HG03442 (cell line): ENCODE measurements at regions not wholly inside any gene's neighbourhood (a gene's known extent, or its start where the extent isn't known, plus 50 kb on each side); places are given as distances from the start of the nearest gene placed in this dataset.

ENCODE experiments used
- ATAC-seq: cut with Tn5 transposase; IDR thresholded peaks from one replicate; pipeline ENCODE4 v1.9.1; 2021; ENCODE audit warnings: mild to moderate bottlenecking, moderate library complexity; ENCODE audit not compliant: unreplicated experiment

DNA sequence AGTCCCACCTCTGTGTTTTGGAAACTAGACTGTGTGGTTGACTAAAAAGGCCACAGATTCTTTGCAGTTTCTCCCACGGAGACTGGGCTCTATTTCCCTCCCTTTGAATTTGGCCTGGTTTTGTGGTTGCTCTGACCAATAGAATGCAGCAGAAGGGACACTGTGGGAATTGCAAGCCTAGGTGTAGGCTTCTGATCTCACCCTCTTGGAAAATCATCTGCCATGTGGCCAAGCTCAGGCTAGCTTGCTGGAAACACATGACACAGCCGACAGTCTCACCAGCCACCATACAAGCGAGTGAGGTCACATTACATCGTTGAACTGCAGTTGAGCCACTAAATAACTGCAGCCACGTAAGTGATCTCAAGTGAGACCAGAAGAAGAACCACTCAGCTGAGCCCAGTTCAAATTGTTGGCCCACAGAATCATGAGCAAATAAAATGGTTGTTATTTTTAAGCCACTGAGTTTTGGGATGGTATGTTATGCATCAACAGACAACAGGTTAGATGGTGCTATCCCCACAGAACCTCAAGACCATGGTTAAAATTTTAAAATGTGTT lies 319.1 kb upstream of the MEX3C start:
- ATAC-seq = no peak

DNA sequence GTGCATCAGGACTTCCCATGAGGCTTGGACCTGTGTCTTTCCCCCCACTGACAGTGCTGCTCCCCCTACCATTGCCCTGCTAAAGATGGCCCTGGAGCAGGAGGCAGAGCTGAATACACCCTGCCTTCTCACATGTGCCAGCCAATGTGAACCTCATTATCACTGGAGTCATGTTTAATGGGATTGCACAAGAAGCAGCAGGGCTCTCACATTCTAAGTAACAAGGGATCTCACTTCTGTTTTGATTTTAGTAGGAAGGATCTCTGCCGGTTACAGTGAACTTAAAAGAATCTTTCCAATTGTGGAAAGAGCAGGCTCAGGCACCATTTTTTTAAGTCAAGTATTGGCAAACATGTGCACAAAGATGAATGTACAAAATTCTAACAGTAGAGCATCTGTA lies 322.1 kb upstream of the MEX3C start:
- ATAC-seq = no peak

- ATAC-seq = no peak
Measured at GRCh38 chr18:51520676-51521180, 323.2 kb upstream of the MEX3C start.

DNA sequence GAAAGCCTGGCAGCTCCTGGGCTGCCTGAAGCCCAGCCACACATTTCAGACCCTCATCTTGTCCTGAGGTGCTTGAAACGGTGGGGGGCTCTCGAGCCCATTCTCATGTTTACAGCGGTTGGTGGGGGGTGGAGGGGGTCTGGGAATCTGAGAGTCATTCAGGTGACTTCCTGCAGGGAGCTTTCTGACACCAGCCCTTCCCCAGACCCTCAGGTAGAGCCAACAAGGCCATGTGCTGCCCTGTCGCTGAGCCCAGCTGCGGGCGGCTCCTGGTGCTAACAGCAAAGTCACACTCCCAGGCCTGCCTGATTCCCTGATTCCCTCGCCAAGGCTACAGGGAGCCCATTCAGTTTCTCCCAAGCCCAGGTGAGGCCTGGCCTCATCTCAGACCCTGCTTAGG lies 324.9 kb upstream of the MEX3C start:
- ATAC-seq = no peak

GRCh38 chr18:51522821-51523220 lies 325.3 kb upstream of the MEX3C start:
- no peak for ATAC-seq

DNA sequence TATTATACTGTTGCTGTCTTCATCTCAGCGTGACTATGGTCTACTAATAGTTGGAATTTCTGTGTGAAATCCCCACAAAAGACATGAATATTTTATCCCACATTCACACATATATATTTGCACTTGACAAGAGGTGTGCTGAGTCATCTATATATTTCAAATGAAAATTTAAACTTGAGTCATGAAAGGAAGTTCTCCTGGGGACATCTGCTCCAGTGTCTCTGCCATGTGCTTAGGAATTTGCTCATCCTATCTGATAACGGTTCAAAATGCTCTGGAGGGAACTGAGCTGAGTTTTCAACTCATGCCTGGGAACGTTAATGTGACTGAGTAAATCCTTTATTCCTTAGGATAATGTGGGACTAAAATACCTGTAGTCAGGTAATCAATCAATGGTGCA lies 326.2 kb upstream of the MEX3C start:
- no peak for ATAC-seq

DNA sequence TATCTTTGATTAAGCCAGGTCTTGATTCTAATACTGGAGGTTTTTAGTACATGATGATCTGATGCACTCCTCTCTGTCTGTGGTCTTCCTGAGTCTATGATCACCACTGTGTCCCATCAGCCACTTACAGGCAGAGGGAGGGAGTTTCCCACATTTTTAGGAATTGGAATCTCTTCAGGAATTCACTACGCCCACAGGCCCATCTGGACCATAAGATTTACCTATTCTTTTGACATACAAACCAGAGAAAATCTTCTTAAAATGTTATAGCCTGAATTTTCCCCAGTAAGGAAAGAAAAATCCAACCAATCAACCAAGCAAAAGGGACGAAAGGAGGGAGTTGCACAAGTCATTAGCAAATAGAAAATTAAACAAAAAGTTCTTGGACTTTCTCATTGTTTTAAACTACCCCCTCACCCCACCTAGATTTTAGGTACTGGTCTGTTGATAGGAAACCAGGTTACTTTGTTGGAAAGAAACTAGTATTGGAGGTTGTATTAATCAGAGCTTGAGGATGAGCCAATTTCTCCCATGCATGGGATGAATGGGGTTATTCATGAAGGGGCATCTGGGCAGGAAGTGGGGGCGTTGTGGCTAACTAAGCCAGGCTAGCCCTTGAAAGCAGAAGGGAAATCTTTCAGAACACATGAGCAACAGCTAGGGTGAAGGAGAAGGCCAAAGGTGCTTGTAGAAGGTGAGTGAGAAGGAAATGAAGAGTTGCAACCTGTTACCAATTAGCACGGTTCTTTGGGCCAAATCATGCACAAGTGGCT lies 328.2 kb upstream of the MEX3C start:
- ATAC-seq = no peak

DNA sequence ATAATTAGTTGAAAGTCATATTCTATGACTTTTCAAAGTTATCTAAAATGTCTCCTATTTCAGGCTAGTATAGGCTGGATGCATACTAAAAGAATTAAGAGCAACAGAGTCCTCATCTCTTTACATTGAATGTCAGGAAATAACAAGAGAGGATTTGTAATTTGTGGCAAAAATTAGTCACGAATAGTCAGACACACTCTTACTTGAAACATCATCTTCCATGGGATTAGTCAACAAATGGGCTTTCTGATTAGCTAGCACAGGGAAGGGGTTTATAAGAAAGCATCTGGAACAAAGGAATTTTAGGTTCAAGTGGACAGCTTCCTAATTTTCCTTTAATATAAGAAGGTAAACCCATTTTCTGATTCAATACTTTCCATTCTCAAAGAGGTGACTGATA lies 330.3 kb upstream of the MEX3C start:
- ATAC-seq = no peak

DNA sequence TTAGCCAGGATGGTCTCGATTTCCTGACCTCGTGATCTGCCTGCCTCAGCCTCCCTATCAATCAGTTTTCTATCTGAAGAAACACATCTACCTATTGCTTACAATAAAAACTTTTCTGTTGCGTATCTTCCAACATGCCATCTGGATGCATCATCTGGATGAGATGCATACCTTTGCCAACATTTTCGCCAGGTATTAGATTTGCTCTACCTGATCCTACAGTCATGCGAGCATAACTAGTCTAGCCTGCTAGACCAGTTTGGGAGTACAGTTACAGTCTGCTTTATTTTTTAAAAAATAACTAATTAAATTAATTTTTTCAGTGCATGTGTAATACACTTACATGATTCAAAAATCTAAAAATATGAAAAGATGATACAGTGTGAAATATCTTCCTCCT lies 334.0 kb upstream of the MEX3C start:
- ATAC-seq = no peak

DNA sequence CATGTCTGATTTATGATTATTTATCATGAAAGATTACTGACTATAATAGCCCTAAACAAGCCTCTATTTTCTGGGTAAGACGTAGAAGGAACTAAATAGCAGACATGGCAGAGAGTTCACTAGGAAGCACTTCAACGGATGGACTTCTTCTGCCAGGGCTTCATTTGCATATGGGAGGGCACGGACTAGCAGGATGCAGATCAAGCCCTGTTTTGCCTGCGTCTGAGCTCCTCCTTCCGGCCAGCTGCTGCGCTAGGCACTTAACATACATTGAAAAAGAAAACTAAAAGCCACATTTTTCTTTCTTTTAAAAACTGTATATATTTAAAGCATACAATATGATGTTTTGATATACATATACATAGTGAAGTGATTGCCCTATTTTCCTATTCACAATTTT lies 340.0 kb upstream of the MEX3C start:
- peak; percentile 90 for ATAC-seq

DNA sequence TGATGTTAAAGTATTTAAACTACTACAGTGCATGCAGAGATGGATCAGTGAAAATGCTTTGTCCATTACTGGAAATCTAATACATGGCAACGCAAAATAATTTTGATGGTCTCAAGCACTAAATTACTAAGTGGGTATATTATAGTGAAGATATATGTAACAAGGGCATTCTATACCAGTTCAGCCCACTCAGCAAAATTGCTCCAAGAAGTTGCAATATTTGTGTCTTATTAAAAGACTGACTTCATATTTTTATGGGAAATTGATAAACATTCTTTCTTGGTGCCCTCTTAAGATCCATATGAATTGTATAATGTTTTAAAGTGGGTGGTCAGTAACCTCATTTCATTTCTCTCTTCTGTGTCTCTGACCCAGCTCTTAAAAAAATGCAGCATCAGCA lies 343.1 kb upstream of the MEX3C start:
- no peak for ATAC-seq

DNA sequence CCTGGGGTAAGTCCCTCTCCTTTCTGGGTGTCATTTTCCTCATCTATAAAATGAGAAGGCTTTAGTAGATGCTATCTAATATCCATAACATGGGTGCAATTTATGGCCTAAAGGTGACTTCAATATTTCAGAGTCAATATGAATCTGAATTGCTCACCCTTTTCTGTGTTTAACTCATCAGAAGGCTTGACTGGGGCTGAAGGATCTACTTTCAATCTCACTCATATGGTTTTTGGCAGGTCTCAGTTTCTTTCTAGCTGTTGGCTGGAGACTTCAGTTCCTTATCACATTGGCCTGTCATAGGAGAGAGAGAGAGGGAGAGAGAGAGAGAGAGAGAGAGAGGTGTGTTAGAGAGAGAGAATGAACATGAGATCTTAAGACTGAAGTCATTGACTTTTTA lies 343.7 kb upstream of the MEX3C start:
- ATAC-seq = no peak

DNA sequence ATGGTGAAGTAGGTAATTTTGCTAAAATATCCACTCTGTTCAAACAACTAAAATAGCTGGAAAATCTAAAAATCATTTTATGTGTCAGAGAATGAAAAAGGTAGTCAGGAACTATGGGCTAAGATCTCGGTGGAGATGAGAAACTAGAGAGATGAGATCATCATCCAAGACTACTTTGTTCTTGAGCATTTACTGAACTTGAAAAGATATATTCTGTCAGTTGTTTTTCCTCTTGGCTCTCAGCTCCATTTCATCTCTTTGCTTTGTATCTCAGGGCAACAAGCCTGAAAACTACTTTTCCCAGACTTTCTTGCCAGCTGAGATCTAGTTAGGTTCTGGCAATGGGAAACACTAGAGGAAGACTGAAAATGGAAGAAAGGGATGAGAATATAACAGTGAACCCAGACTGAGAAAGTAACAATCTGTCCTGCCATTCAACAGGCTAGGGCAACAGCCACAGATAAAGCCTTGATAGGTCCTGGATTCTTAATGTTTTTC lies 346.2 kb upstream of the MEX3C start:
- no peak for ATAC-seq

GRCh38 chr18:51545446-51545845 lies 348.0 kb upstream of the MEX3C start:
- no peak for ATAC-seq

GRCh38 chr18:51559198-51559901 lies 361.9 kb upstream of the MEX3C start:
- no peak for ATAC-seq

- no peak for ATAC-seq
Measured at GRCh38 chr18:51559902-51560287, 362.4 kb upstream of the MEX3C start.

DNA sequence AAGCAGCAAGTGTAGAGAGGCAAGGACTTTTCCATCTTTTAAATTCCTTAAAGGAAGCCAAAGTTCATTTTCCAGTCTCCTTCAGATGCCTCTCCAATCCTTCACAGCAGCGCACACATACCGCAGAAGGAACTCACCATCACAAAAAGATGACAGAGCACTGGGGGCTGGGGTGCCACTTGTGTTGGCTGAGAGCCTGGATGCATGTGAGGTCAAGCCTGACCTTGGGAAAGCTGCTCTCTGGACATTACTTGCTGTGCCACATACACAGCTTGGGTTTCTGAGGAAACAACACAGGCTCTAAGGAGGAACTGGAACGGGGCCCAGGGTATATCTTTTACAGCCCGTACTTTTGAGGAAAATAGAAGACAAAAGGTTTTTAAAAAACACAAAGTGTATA lies 364.3 kb upstream of the MEX3C start:
- no peak for ATAC-seq

GRCh38 chr18:51562866-51563265 lies 365.4 kb upstream of the MEX3C start:
- no peak for ATAC-seq

GRCh38 chr18:51563396-51563795 lies 365.9 kb upstream of the MEX3C start:
- ATAC-seq = no peak

DNA sequence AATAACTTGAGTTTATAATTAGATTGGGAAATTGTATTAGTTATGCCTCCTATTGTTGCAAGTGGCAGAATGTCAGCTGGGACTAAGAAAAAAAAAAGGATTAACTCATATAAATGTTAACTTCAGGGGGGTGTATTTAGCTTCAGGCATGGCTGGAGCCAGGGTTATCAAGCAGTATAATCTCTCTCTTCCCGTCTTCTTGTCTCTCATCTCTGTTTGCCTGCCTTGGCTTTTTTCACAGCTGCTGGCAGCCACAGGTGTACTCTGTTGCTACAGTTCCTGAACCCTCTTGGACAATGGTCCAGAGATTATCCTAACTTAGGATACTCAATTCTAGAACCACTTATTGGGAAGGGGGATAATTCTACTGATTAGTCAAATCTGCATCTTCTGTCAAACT lies 370.7 kb upstream of the MEX3C start:
- ATAC-seq = no peak

GRCh38 chr18:51569153-51569552 lies 371.7 kb upstream of the MEX3C start:
- ATAC-seq = no peak

DNA sequence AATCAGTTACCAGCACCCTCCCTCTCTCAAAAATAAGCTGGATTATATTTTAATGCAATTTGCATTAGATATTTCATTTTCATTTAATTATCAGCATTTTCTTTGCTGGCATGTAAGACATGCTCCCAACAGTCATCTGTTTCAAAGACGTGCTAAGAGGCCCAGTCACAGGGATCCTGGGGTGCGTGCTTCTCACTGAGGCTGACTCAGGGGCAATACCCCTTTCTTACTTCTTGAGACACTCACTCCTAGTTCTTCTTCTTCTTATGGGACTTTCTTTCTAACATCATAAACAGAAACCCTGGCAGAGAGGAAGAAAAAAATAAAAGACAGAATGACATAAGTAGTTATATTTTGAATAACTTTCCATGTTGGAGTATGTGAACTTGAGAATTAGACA lies 372.1 kb upstream of the MEX3C start:
- no peak for ATAC-seq
